KOPT-K1 (cell line): ENCODE measurements at regions not wholly inside any gene's neighbourhood (a gene's known extent, or its start where the extent isn't known, plus 50 kb on each side); places are given as distances from the start of the nearest gene placed in this dataset.

Experiments
- H3K27ac ChIP-seq: fragments of 200-600 bp; sonication (generic); 2 replicates; pipeline ENCODE4 v1.5.1; 2016; ENCODE audit warnings: antibody characterized with exemption, mild to moderate bottlenecking, low read depth, low read length; ENCODE audit not compliant: poor library complexity, severe bottlenecking
- H3K36me3 ChIP-seq: fragments of 200-600 bp; sonication (generic); 2 replicates; pipeline ENCODE4 v1.5.1; 2017; ENCODE audit warnings: antibody characterized with exemption, mild to moderate bottlenecking, low read length, moderate library complexity; ENCODE audit not compliant: insufficient read depth
- H3K9me3 ChIP-seq: fragments of 200-600 bp; sonication (generic); 2 replicates; pipeline ENCODE4 v1.5.1; 2017; ENCODE audit warnings: antibody characterized with exemption, low read length, mild to moderate bottlenecking; ENCODE audit not compliant: insufficient read depth, poor library complexity, severe bottlenecking

DNA sequence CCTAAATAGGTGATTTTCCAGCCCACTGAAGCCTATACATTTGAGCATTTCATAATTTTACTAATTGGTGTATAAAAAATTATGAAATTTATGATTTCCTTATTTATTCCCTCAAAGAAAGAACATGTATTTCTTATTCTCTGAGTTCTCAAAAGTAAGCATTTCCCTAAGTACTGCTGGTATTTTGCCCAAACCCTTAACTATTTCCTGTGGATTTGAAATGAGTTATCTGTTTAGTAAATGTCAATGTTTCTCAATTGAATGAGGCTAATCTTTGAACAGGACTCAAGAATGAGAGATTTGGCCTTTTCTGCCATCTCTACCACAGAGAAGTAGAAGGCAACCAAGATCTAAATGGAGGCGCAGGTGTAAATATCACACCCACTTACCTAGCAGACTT lies 751.7 kb downstream of the TLE1 start:
- H3K9me3 ChIP-seq = no peaks in the 10 kb centered on the region
- H3K36me3 ChIP-seq = no peaks in the 10 kb centered on the region
- no peak overlapping the region for H3K27ac ChIP-seq

GRCh38 chr9:80934095-80934494 lies 755.3 kb downstream of the TLE1 start:
- Histone ChIP-seq H3K27ac (no peak overlapping the region), H3K9me3 (no peaks in the 10 kb centered on the region), H3K36me3 (no peaks in the 10 kb centered on the region)

GRCh38 chr9:80932947-80933780 lies 756.2 kb downstream of the TLE1 start:
- Histone ChIP-seq H3K27ac (no peak overlapping the region), H3K36me3 (no peaks in the 10 kb centered on the region), H3K9me3 (no peaks in the 10 kb centered on the region)

GRCh38 chr9:80932181-80932580 lies 757.2 kb downstream of the TLE1 start:
- no peak overlapping the region for H3K27ac ChIP-seq
- no peaks in the 10 kb centered on the region for H3K9me3 ChIP-seq
- no peaks in the 10 kb centered on the region for H3K36me3 ChIP-seq

DNA sequence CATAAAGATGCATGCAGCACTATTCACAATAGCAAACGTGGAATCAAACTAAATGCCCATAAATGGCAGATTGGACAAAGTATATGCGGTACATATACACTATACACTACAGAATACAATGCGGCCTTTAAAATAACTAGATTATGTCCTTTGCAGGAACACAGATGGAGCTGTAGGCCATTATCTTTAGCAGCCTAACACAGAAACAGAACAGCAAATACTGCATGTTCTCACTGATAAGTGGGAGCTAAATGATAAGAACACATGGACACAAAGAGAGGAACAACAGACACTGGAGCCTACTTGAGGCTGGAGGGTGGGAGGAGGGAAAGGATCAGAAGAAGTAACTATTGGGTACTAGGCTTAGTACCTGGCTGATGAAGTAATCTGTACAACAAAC lies 758.2 kb downstream of the TLE1 start:
- H3K27ac ChIP-seq = no peak overlapping the region
- H3K36me3 ChIP-seq = no peaks in the 10 kb centered on the region
- H3K9me3 ChIP-seq = no peaks in the 10 kb centered on the region

- Histone ChIP-seq H3K9me3 (no peaks in the 10 kb centered on the region), H3K27ac (no peak overlapping the region), H3K36me3 (no peaks in the 10 kb centered on the region)
Measured at GRCh38 chr9:80928697-80929096, 760.6 kb downstream of the TLE1 start.

DNA sequence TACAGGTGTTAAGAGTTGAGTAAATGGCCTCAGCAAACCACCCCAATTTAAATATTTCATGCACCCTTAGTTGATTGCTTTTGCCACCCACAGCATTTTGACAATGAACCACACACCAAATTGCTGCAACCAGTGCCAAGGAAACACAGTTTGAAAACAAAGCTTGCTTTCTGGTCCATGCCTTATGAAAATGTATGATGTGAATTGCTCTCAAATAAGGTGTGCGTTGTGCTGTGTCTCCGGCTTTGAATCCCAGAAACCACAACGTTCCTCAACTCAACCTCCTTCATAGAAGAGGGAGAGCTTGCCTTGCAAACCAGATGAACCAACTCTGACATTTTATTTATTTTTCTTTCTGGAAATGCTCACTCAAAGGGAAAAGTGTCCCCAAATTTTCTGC lies 762.7 kb downstream of the TLE1 start:
- Histone ChIP-seq H3K27ac (no peak overlapping the region), H3K36me3 (no peaks in the 10 kb centered on the region), H3K9me3 (no peaks in the 10 kb centered on the region)

DNA sequence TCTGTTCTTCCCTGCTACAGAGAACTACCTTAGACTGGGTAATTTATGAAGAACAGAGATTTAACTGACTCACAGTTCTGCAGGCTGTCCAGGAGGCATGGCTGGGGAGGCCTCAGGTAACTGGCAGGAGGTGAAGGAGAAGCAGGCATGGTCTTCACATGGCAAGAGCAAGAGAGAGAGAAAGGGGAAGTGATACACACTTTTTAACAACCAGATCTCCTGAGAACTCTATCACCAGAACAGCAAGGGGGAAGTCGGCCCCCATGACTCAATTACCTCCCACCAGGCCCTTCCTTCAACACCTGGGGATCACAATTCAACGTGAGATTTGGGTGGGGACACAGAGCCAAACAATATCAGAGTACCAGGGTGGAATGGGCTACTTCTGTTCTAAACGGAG lies 766.8 kb downstream of the TLE1 start:
- Histone ChIP-seq H3K9me3 (peaks cover 6% of the 10 kb centered on the region), H3K27ac (no peak overlapping the region), H3K36me3 (no peaks in the 10 kb centered on the region)

- Histone ChIP-seq H3K36me3 (no peaks in the 10 kb centered on the region), H3K9me3 (no peaks in the 10 kb centered on the region), H3K27ac (no peak overlapping the region)
Measured at GRCh38 chr9:80906728-80907127, 782.6 kb downstream of the TLE1 start.

GRCh38 chr9:80899208-80899607 lies 790.1 kb downstream of the TLE1 start:
- Histone ChIP-seq H3K36me3 (no peaks in the 10 kb centered on the region), H3K9me3 (peaks cover 7% of the 10 kb centered on the region), H3K27ac (no peak overlapping the region)

- Histone ChIP-seq H3K9me3 (peaks cover 7% of the 10 kb centered on the region), H3K27ac (no peak overlapping the region), H3K36me3 (no peaks in the 10 kb centered on the region)
Measured at GRCh38 chr9:80893190-80893589, 796.2 kb downstream of the TLE1 start.

- H3K9me3 ChIP-seq = peaks cover 7% of the 10 kb centered on the region
- no peak overlapping the region for H3K27ac ChIP-seq
- H3K36me3 ChIP-seq = no peaks in the 10 kb centered on the region
Measured at GRCh38 chr9:80892703-80893102, 796.6 kb downstream of the TLE1 start.

- H3K9me3 ChIP-seq = peaks cover 3% of the 10 kb centered on the region
Measured at GRCh38 chr9:80890124-80890523, 799.2 kb downstream of the TLE1 start.

DNA sequence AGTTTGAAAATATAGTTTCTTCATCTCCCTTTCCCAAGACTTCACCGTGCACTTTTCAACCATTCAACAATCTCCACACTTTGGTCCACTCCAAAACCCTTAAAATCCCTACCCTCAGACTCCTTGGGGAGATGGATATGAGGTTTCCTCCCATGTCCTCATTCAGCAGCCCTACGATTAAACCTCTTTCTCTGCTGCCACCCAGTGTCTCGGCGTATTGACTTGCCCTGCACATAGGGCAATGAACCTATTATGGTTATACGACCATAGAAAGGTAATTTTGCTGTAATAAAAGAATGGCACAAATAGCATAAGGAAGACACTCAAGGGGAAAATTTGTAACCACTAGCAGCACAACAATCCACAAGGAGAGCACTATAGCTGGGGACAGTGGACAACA lies 803.5 kb downstream of the TLE1 start:
- Histone ChIP-seq H3K27ac (no peak overlapping the region), H3K9me3 (no peaks in the 10 kb centered on the region), H3K36me3 (no peaks in the 10 kb centered on the region)

More at GRCh38 chr9:80890124-80890523, 799.2 kb downstream of the TLE1 start:
- Histone ChIP-seq H3K27ac (no peak overlapping the region), H3K36me3 (no peaks in the 10 kb centered on the region)

- no peaks in the 10 kb centered on the region for H3K36me3 ChIP-seq
- no peak overlapping the region for H3K27ac ChIP-seq
- no peaks in the 10 kb centered on the region for H3K9me3 ChIP-seq
Measured at GRCh38 chr9:80883826-80884579, 805.3 kb downstream of the TLE1 start.

DNA sequence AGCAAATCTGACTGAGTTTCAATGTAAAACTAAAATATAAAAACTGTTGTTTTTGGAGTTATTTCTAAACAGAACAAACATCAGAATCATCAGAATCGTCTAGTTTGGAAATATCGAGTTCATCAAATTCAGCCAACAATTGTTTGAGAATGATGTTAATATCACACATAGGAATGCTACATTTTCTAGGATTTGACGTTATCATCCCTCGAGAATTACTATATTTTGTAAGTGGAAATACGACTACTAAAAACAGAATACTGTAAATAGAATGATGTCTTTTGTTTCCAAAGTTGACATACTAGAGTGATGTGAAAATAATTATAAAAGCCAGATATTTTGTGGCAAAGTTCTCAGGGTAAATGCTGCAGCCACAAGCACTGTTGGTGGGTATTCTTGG lies 805.9 kb downstream of the TLE1 start:
- Histone ChIP-seq H3K9me3 (no peaks in the 10 kb centered on the region), H3K36me3 (no peaks in the 10 kb centered on the region), H3K27ac (no peak overlapping the region)
